PFSK-1 (cell line): ENCODE measurements at regions not wholly inside any gene's neighbourhood (a gene's known extent, or its start where the extent isn't known, plus 50 kb on each side); places are given as distances from the start of the nearest gene placed in this dataset.

Experiments used
- POLR2AphosphoS5 ChIP-seq: IDR thresholded peaks from 2 replicates; pipeline ENCODE4 v1.6.1; 2012; ENCODE audit warnings: low read depth, mild to moderate bottlenecking, control low read depth, low read length, moderate library complexity
- SIN3A ChIP-seq: IDR thresholded peaks from 2 replicates; pipeline ENCODE4 v1.6.1; 2012; ENCODE audit warnings: mild to moderate bottlenecking, low read length, moderate library complexity, borderline replicate concordance; ENCODE audit not compliant: insufficient read depth

- no peak for TF ChIP-seq SIN3A
- no peak for TF ChIP-seq POLR2AphosphoS5
Measured at GRCh38 chr2:226478109-226478809, 321.4 kb downstream of the IRS1 start.
